ENCODE measurements at regions not wholly inside any gene's neighbourhood (a gene's known extent, or its start where the extent isn't known, plus 50 kb on each side); places are given as distances from the start of the nearest gene placed in this dataset.

- Histone ChIP-seq H3K9me3 (ENCODE audit: low read length) (no peaks in the 10 kb centered on the region), H3K4me1 (ENCODE audit: insufficient read depth, low read length) (no peaks in the 10 kb centered on the region), H3K27me3 (ENCODE audit: control insufficient read depth in 1 of 2, insufficient read depth in 2 of 2, low read length in 2 of 2) (no peaks in the 10 kb centered on the region), H3K9ac (ENCODE audit: low read length) (no peak overlapping the region), H3K4me3 (ENCODE audit: low read depth in 1 of 2, low read length in 2 of 2) (no peak overlapping the region), H3K36me3 (ENCODE audit: insufficient read depth, low read length) (no peaks in the 10 kb centered on the region), H3K27ac (ENCODE audit: low read depth, low read length) (no peak overlapping the region)
These were observed 201.6 kb downstream of the ATP23 start for GRCh38 chr12:58142991-58143390.

GRCh38 chr12:58143498-58143995 is 202.2 kb downstream of the ATP23 start:
- H3K36me3 ChIP-seq (ENCODE audit: insufficient read depth, low read length), result no peaks in the 10 kb centered on the region
- H3K4me3 ChIP-seq (ENCODE audit: low read depth in 1 of 2, low read length in 2 of 2), result no peak overlapping the region
- H3K27ac ChIP-seq (ENCODE audit: low read depth, low read length), result no peak overlapping the region
- no peak overlapping the region for H3K9ac ChIP-seq (ENCODE audit: low read length)
- no peaks in the 10 kb centered on the region for H3K27me3 ChIP-seq (ENCODE audit: control insufficient read depth in 1 of 2, insufficient read depth in 2 of 2, low read length in 2 of 2)
- H3K9me3 ChIP-seq (ENCODE audit: low read length), result no peaks in the 10 kb centered on the region
- H3K4me1 ChIP-seq (ENCODE audit: insufficient read depth, low read length), result no peaks in the 10 kb centered on the region

- no peaks in the 10 kb centered on the region for H3K9me3 ChIP-seq (ENCODE audit: low read length)
- H3K9ac ChIP-seq (ENCODE audit: low read length), result no peak overlapping the region
- no peaks in the 10 kb centered on the region for H3K27me3 ChIP-seq (ENCODE audit: control insufficient read depth in 1 of 2, insufficient read depth in 2 of 2, low read length in 2 of 2)
- no peaks in the 10 kb centered on the region for H3K36me3 ChIP-seq (ENCODE audit: insufficient read depth, low read length)
- no peak overlapping the region for H3K4me3 ChIP-seq (ENCODE audit: low read depth in 1 of 2, low read length in 2 of 2)
- no peak overlapping the region for H3K27ac ChIP-seq (ENCODE audit: low read depth, low read length)
- no peaks in the 10 kb centered on the region for H3K4me1 ChIP-seq (ENCODE audit: insufficient read depth, low read length)
These were observed 207.0 kb downstream of the ATP23 start for GRCh38 chr12:58148405-58148804.

- no peaks in the 10 kb centered on the region for H3K4me1 ChIP-seq (ENCODE audit: insufficient read depth, low read length)
- no peak overlapping the region for H3K9ac ChIP-seq (ENCODE audit: low read length)
- no peaks in the 10 kb centered on the region for H3K27me3 ChIP-seq (ENCODE audit: control insufficient read depth in 1 of 2, insufficient read depth in 2 of 2, low read length in 2 of 2)
- H3K4me3 ChIP-seq (ENCODE audit: low read depth in 1 of 2, low read length in 2 of 2), result no peak overlapping the region
- no peaks in the 10 kb centered on the region for H3K36me3 ChIP-seq (ENCODE audit: insufficient read depth, low read length)
- no peak overlapping the region for H3K27ac ChIP-seq (ENCODE audit: low read depth, low read length)
- no peaks in the 10 kb centered on the region for H3K9me3 ChIP-seq (ENCODE audit: low read length)
These were observed 207.6 kb downstream of the ATP23 start for GRCh38 chr12:58148976-58149375.

GRCh38 chr12:58154359-58154758 is 213.0 kb downstream of the ATP23 start:
- no peak overlapping the region for H3K4me3 ChIP-seq (ENCODE audit: low read depth in 1 of 2, low read length in 2 of 2)
- no peak overlapping the region for H3K27ac ChIP-seq (ENCODE audit: low read depth, low read length)
- no peaks in the 10 kb centered on the region for H3K9me3 ChIP-seq (ENCODE audit: low read length)
- no peak overlapping the region for H3K9ac ChIP-seq (ENCODE audit: low read length)
- H3K36me3 ChIP-seq (ENCODE audit: insufficient read depth, low read length), result no peaks in the 10 kb centered on the region
- H3K27me3 ChIP-seq (ENCODE audit: control insufficient read depth in 1 of 2, insufficient read depth in 2 of 2, low read length in 2 of 2), result no peaks in the 10 kb centered on the region
- H3K4me1 ChIP-seq (ENCODE audit: insufficient read depth, low read length), result no peaks in the 10 kb centered on the region

- no peak overlapping the region for H3K4me3 ChIP-seq (ENCODE audit: low read depth in 1 of 2, low read length in 2 of 2)
These were observed 215.3 kb downstream of the ATP23 start for GRCh38 chr12:58156697-58157096.

GRCh38 chr12:58159941-58160340 is 218.6 kb downstream of the ATP23 start:
- Histone ChIP-seq H3K9me3 (ENCODE audit: low read length) (no peaks in the 10 kb centered on the region), H3K4me3 (ENCODE audit: low read depth in 1 of 2, low read length in 2 of 2) (no peak overlapping the region), H3K27me3 (ENCODE audit: control insufficient read depth in 1 of 2, insufficient read depth in 2 of 2, low read length in 2 of 2) (no peaks in the 10 kb centered on the region), H3K27ac (ENCODE audit: low read depth, low read length) (no peak overlapping the region), H3K9ac (ENCODE audit: low read length) (no peak overlapping the region), H3K4me1 (ENCODE audit: insufficient read depth, low read length) (no peaks in the 10 kb centered on the region), H3K36me3 (ENCODE audit: insufficient read depth, low read length) (no peaks in the 10 kb centered on the region)

More at GRCh38 chr12:58156697-58157096, 215.3 kb downstream of the ATP23 start:
- no peak overlapping the region for H3K27ac ChIP-seq (ENCODE audit: low read depth, low read length)
- H3K36me3 ChIP-seq (ENCODE audit: insufficient read depth, low read length), result no peaks in the 10 kb centered on the region
- no peaks in the 10 kb centered on the region for H3K27me3 ChIP-seq (ENCODE audit: control insufficient read depth in 1 of 2, insufficient read depth in 2 of 2, low read length in 2 of 2)
- no peaks in the 10 kb centered on the region for H3K4me1 ChIP-seq (ENCODE audit: insufficient read depth, low read length)
- H3K9ac ChIP-seq (ENCODE audit: low read length), result no peak overlapping the region
- H3K9me3 ChIP-seq (ENCODE audit: low read length), result no peaks in the 10 kb centered on the region

- H3K27ac ChIP-seq (ENCODE audit: low read depth, low read length), result no peak overlapping the region
- no peaks in the 10 kb centered on the region for H3K9me3 ChIP-seq (ENCODE audit: low read length)
- H3K27me3 ChIP-seq (ENCODE audit: control insufficient read depth in 1 of 2, insufficient read depth in 2 of 2, low read length in 2 of 2), result no peaks in the 10 kb centered on the region
- no peaks in the 10 kb centered on the region for H3K4me1 ChIP-seq (ENCODE audit: insufficient read depth, low read length)
- no peaks in the 10 kb centered on the region for H3K36me3 ChIP-seq (ENCODE audit: insufficient read depth, low read length)
- H3K4me3 ChIP-seq (ENCODE audit: low read depth in 1 of 2, low read length in 2 of 2), result no peak overlapping the region
- no peak overlapping the region for H3K9ac ChIP-seq (ENCODE audit: low read length)
These were observed 220.4 kb downstream of the ATP23 start for GRCh38 chr12:58161773-58162172.

- H3K27ac ChIP-seq (ENCODE audit: low read depth, low read length), result no peak overlapping the region
- no peaks in the 10 kb centered on the region for H3K27me3 ChIP-seq (ENCODE audit: control insufficient read depth in 1 of 2, insufficient read depth in 2 of 2, low read length in 2 of 2)
- H3K9me3 ChIP-seq (ENCODE audit: low read length), result no peaks in the 10 kb centered on the region
- no peaks in the 10 kb centered on the region for H3K4me1 ChIP-seq (ENCODE audit: insufficient read depth, low read length)
- no peak overlapping the region for H3K9ac ChIP-seq (ENCODE audit: low read length)
- no peak overlapping the region for H3K4me3 ChIP-seq (ENCODE audit: low read depth in 1 of 2, low read length in 2 of 2)
- H3K36me3 ChIP-seq (ENCODE audit: insufficient read depth, low read length), result no peaks in the 10 kb centered on the region
These were observed 221.7 kb downstream of the ATP23 start for GRCh38 chr12:58163021-58163420.

- Histone ChIP-seq H3K4me1 (ENCODE audit: insufficient read depth, low read length) (no peaks in the 10 kb centered on the region), H3K4me3 (ENCODE audit: low read depth in 1 of 2, low read length in 2 of 2) (no peak overlapping the region), H3K9ac (ENCODE audit: low read length) (no peak overlapping the region), H3K27me3 (ENCODE audit: control insufficient read depth in 1 of 2, insufficient read depth in 2 of 2, low read length in 2 of 2) (no peaks in the 10 kb centered on the region), H3K36me3 (ENCODE audit: insufficient read depth, low read length) (no peaks in the 10 kb centered on the region), H3K27ac (ENCODE audit: low read depth, low read length) (no peak overlapping the region), H3K9me3 (ENCODE audit: low read length) (no peaks in the 10 kb centered on the region)
These were observed 225.3 kb downstream of the ATP23 start for GRCh38 chr12:58166643-58167042.

- no peaks in the 10 kb centered on the region for H3K27me3 ChIP-seq (ENCODE audit: control insufficient read depth in 1 of 2, insufficient read depth in 2 of 2, low read length in 2 of 2)
- H3K9ac ChIP-seq (ENCODE audit: low read length), result no peak overlapping the region
- H3K4me1 ChIP-seq (ENCODE audit: insufficient read depth, low read length), result no peaks in the 10 kb centered on the region
- no peaks in the 10 kb centered on the region for H3K36me3 ChIP-seq (ENCODE audit: insufficient read depth, low read length)
- H3K9me3 ChIP-seq (ENCODE audit: low read length), result no peaks in the 10 kb centered on the region
- no peak overlapping the region for H3K27ac ChIP-seq (ENCODE audit: low read depth, low read length)
- no peak overlapping the region for H3K4me3 ChIP-seq (ENCODE audit: low read depth in 1 of 2, low read length in 2 of 2)
These were observed 226.3 kb downstream of the ATP23 start for GRCh38 chr12:58167622-58168021.

- Histone ChIP-seq H3K36me3 (ENCODE audit: insufficient read depth, low read length) (no peaks in the 10 kb centered on the region), H3K9ac (ENCODE audit: low read length) (no peak overlapping the region), H3K27me3 (ENCODE audit: control insufficient read depth in 1 of 2, insufficient read depth in 2 of 2, low read length in 2 of 2) (no peaks in the 10 kb centered on the region), H3K9me3 (ENCODE audit: low read length) (no peaks in the 10 kb centered on the region), H3K27ac (ENCODE audit: low read depth, low read length) (no peak overlapping the region), H3K4me3 (ENCODE audit: low read depth in 1 of 2, low read length in 2 of 2) (no peak overlapping the region), H3K4me1 (ENCODE audit: insufficient read depth, low read length) (no peaks in the 10 kb centered on the region)
These were observed 228.5 kb downstream of the ATP23 start for GRCh38 chr12:58169826-58170225.
